ENCODE measurements at regions not wholly inside any gene's neighbourhood (a gene's known extent, or its start where the extent isn't known, plus 50 kb on each side); places are given as distances from the start of the nearest gene placed in this dataset.

- Histone ChIP-seq H3K27me3 (ENCODE audit: low read depth, low read length) (no peaks in the 10 kb centered on the region), H3K4me3 (ENCODE audit: low read length) (no peak overlapping the region), H3K9ac (ENCODE audit: low read length) (peak overlapping the region; percentile 52; the same call in 1 of the 2 replicates), H3K9me3 (ENCODE audit: insufficient read depth, low read length) (no peaks in the 10 kb centered on the region), H3K4me1 (ENCODE audit: low read length) (peaks cover 30% of the 10 kb centered on the region), H3K27ac (ENCODE audit: low read length) (peak overlapping the region; percentile 63), H4K20me1 (ENCODE audit: insufficient read depth, low read length) (no peaks in the 10 kb centered on the region), H2AFZ (ENCODE audit: low read depth, low read length) (0 out of 2 replicates have a peak overlapping the region, but pooled peaks have one; percentile 82), H3K36me3 (replicated peaks; ENCODE audit: low read depth, low read length) (no peaks in the 10 kb centered on the region), H3K4me2 (ENCODE audit: low read length) (0 out of 2 replicates have a peak overlapping the region, but pooled peaks have one; percentile 80), H3K79me2 (ENCODE audit: low read length) (no peaks in the 10 kb centered on the region)
- TF ChIP-seq CTCF (IDR thresholded peaks at IDR 0.05; ENCODE audit: low read depth, low read length) (no peak), EZH2phosphoT487 (IDR thresholded peaks at IDR 0.05; ENCODE audit: low read depth) (no peak)
Measured at GRCh38 chr1:224504297-224505041, 69.9 kb upstream of the WDR26 start.

DNA sequence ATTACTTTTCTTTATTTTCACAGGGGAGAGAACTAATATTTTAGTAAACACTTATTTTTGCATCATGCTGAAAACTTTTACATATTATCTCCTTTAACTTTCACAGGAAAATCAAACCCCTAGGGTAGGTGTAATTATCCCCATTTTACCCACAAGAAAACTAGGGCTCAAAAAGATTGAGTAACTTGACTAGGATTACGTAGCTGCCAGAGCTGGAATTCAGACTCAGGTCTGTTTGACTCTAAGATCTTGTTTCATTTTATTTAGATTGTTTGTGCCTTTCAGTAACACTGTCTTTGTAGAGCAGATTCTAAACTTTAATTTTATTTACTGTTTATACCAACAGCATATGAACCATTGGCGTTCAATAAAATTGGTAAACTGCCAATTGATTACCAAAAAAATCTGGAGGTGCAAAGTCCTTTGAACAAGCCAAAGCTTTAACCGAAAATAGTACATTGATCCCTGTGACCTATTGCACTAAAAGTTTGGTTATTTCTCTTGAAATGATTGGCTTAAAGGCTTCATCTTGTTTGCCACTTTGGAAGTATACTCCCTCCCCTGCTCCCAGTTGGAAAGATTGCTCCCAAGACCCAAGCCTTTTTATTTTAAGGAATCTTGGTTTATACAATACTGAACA lies 71.0 kb upstream of the WDR26 start:
- TF ChIP-seq EZH2phosphoT487 (IDR thresholded peaks at IDR 0.05; ENCODE audit: low read depth) = no peak
- no peak for TF ChIP-seq CTCF (IDR thresholded peaks at IDR 0.05; ENCODE audit: low read depth, low read length)

DNA sequence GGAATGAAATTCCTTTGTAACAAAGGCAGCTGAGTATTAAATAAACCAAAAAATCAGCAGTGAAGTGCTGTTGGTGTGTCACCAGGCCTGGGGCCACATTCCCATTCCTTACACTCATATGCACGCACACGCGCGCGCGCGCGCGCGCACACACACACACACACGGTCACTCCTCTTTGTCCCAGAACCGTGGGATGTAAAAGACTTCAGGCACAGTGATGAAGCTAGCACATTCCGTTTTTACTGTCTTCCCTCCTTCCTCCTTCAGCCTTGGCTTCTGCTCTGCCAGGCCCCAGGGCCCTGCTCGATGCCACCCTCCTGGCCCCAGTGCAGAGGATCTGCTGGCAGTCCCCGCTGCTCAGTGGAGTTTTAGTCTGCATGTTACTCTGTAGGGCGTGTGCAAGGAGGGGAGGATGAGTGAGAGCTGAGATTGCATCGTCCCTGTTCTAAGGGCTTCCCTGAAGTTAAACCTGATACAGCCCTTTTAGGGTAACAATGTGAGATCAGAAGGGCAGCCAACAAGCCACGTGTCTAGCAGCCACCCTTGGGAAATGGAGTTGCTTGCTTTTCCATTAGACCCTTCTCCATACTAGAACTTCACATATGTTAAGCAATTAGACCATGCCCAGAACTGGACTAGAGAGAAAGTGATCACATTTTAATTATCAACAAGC lies 71.7 kb upstream of the WDR26 start:
- Histone ChIP-seq H3K27ac (ENCODE audit: low read length) (no peak overlapping the region), H3K9ac (ENCODE audit: low read length) (no peak overlapping the region), H4K20me1 (ENCODE audit: insufficient read depth, low read length) (no peaks in the 10 kb centered on the region), H3K4me2 (ENCODE audit: low read length) (no peak overlapping the region), H3K9me3 (ENCODE audit: insufficient read depth, low read length) (no peaks in the 10 kb centered on the region), H3K36me3 (replicated peaks; ENCODE audit: low read depth, low read length) (no peaks in the 10 kb centered on the region), H3K4me3 (ENCODE audit: low read length) (no peak overlapping the region), H3K27me3 (ENCODE audit: low read depth, low read length) (no peaks in the 10 kb centered on the region), H3K79me2 (ENCODE audit: low read length) (no peaks in the 10 kb centered on the region), H3K4me1 (ENCODE audit: low read length) (peaks cover 30% of the 10 kb centered on the region), H2AFZ (ENCODE audit: low read depth, low read length) (no peak overlapping the region)
- TF ChIP-seq EZH2phosphoT487 (IDR thresholded peaks at IDR 0.05; ENCODE audit: low read depth) = no peak
- TF ChIP-seq CTCF (IDR thresholded peaks at IDR 0.05; ENCODE audit: low read depth, low read length) = no peak

More for the DNA sequence above, 71.0 kb upstream of the WDR26 start:
- Histone ChIP-seq H3K4me2 (ENCODE audit: low read length) (no peak overlapping the region), H3K27ac (ENCODE audit: low read length) (no peak overlapping the region), H3K79me2 (ENCODE audit: low read length) (no peaks in the 10 kb centered on the region), H3K27me3 (ENCODE audit: low read depth, low read length) (no peaks in the 10 kb centered on the region), H4K20me1 (ENCODE audit: insufficient read depth, low read length) (no peaks in the 10 kb centered on the region), H3K4me3 (ENCODE audit: low read length) (no peak overlapping the region), H3K4me1 (ENCODE audit: low read length) (peaks cover 30% of the 10 kb centered on the region), H3K36me3 (replicated peaks; ENCODE audit: low read depth, low read length) (no peaks in the 10 kb centered on the region), H2AFZ (ENCODE audit: low read depth, low read length) (no peak overlapping the region), H3K9ac (ENCODE audit: low read length) (no peak overlapping the region), H3K9me3 (ENCODE audit: insufficient read depth, low read length) (no peaks in the 10 kb centered on the region)

All from OCI-LY3 (cell line).